ENCODE measurements at regions not wholly inside any gene's neighbourhood (a gene's known extent, or its start where the extent isn't known, plus 50 kb on each side); places are given as distances from the start of the nearest gene placed in this dataset.
"Not testable (repeated sequence)": the region's sequence is repeated elsewhere in the genome, so short reads cannot be mapped to it uniquely, and the experiment has no call there.

- TF ChIP-seq, protein P1, sequence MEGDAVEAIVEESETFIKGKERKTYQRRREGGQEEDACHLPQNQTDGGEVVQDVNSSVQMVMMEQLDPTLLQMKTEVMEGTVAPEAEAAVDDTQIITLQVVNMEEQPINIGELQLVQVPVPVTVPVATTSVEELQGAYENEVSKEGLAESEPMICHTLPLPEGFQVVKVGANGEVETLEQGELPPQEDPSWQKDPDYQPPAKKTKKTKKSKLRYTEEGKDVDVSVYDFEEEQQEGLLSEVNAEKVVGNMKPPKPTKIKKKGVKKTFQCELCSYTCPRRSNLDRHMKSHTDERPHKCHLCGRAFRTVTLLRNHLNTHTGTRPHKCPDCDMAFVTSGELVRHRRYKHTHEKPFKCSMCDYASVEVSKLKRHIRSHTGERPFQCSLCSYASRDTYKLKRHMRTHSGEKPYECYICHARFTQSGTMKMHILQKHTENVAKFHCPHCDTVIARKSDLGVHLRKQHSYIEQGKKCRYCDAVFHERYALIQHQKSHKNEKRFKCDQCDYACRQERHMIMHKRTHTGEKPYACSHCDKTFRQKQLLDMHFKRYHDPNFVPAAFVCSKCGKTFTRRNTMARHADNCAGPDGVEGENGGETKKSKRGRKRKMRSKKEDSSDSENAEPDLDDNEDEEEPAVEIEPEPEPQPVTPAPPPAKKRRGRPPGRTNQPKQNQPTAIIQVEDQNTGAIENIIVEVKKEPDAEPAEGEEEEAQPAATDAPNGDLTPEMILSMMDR (conservative IDR thresholded peaks at IDR 0.05): no peak
- no peak for TF ChIP-seq ZFX (IDR thresholded peaks at IDR 0.05)
These were observed 89.0 kb upstream of the NIPBL start for GRCh38 chr5:36787365-36788093.

DNA sequence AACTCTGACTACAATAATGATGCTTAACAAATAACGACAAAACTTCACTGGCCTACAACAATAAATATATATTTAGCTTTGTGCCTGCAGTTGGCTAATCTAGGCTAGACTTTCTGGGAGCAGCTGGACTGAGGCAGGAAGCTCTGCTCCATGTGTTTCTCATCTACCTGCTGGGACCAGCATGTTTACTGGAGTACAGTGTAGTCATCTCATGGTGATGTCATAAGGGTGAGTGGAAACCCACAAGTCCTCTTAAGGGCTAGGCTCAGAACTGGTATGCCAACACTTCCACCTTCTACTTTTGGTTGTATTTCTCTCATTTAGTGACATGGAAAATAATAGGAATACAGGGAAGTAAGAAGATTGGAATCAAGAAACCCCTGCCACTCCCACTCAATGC, 85.7 kb upstream of the NIPBL start:
- TF ChIP-seq, protein P1 (conservative IDR thresholded peaks at IDR 0.05): no peak
- no peak for TF ChIP-seq ZFX (IDR thresholded peaks at IDR 0.05)
- no peak overlapping the region for H3K27ac ChIP-seq

More at GRCh38 chr5:36787365-36788093, 89.0 kb upstream of the NIPBL start:
- no peak overlapping the region for H3K27ac ChIP-seq

- no peak for TF ChIP-seq ZFX (IDR thresholded peaks at IDR 0.05)
- TF ChIP-seq, protein P1 (conservative IDR thresholded peaks at IDR 0.05): no peak
- no peak overlapping the region for H3K27ac ChIP-seq
These were observed 83.9 kb upstream of the NIPBL start for GRCh38 chr5:36792560-36793180.

- no peak overlapping the region for H3K27ac ChIP-seq
- no peak for TF ChIP-seq ZFX (IDR thresholded peaks at IDR 0.05)
- TF ChIP-seq, protein P1 (conservative IDR thresholded peaks at IDR 0.05): no peak
These were observed 81.2 kb upstream of the NIPBL start for GRCh38 chr5:36795366-36795765.

GRCh38 chr5:36796155-36796554, 80.4 kb upstream of the NIPBL start:
- no peak for TF ChIP-seq ZFX (IDR thresholded peaks at IDR 0.05)
- TF ChIP-seq, protein P1 (conservative IDR thresholded peaks at IDR 0.05): no peak
- no peak overlapping the region for H3K27ac ChIP-seq

DNA sequence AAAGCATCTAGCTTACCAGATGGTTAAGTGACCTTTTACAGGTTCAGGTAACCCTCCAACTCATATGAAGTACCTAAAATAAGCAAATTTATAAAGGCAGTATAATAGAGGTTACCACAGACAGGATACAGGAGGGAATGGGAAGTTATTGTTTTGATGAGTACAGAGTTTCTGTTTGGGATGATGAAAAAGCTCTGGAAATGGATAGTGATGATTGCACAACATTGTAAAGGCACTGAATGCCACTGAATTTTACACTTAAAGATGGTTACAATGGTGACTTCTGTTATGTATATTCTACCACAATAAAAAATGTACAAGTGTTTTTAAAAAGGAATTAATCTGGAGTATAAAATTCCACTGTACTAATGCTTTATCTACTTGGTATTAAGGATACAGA, 75.0 kb upstream of the NIPBL start:
- TF ChIP-seq ZFX (IDR thresholded peaks at IDR 0.05): no peak
- TF ChIP-seq, protein P1 (conservative IDR thresholded peaks at IDR 0.05): no peak
- no peak overlapping the region for H3K27ac ChIP-seq

- TF ChIP-seq ZFX (IDR thresholded peaks at IDR 0.05): no peak
- TF ChIP-seq, protein P1 (conservative IDR thresholded peaks at IDR 0.05): no peak
- no peak overlapping the region for H3K27ac ChIP-seq
These were observed 74.4 kb upstream of the NIPBL start for GRCh38 chr5:36802187-36802586.

- not testable (repeated sequence) for H3K27ac ChIP-seq
These were observed 63.3 kb upstream of the NIPBL start for GRCh38 chr5:36813249-36813648.

Measured in C4-2B (cell line).